ENCODE measurements at regions not wholly inside any gene's neighbourhood (a gene's known extent, or its start where the extent isn't known, plus 50 kb on each side); places are given as distances from the start of the nearest gene placed in this dataset.
"Not testable (repeated sequence)": the region's sequence is repeated elsewhere in the genome, so short reads cannot be mapped to it uniquely, and the experiment has no call there.

DNA sequence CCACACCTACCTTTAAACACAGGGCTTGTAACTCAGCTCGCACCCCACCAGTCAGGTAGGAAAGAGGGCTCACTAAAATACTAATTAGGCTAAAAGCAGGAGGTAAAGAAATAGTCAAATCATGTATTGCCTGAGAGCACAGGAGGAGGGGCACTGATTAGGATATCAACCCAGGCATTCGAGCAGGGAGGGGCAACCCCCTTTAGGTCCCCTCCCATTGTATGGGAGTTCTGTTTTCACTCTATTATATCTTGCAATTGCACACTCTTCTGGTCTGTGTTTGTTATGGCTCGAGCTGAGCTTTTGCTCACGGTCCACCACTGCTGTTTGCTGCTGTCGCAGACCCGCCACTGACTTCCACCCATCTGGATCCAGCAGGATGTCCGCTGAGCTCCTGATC, 657.2 kb downstream of the PRIM2 start:
- Histone ChIP-seq H3K27me3 (ENCODE audit: control insufficient read depth in 1 of 2, insufficient read depth in 2 of 2, low read length in 2 of 2) (no peaks in the 10 kb centered on the region), H3K4me3 (ENCODE audit: low read depth in 1 of 2, low read length in 2 of 2) (no peak overlapping the region), H3K36me3 (ENCODE audit: control insufficient read depth in 2 of 2, insufficient read depth in 2 of 2, low read length in 1 of 2) (no peaks in the 10 kb centered on the region), H3K4me1 (ENCODE audit: control insufficient read depth in 2 of 2, insufficient read depth in 2 of 2, low read length in 1 of 2) (no peaks in the 10 kb centered on the region), H3K9me3 (ENCODE audit: control insufficient read depth in 2 of 2, insufficient read depth in 1 of 2, low read depth in 1 of 2, low read length in 1 of 2) (no peaks in the 10 kb centered on the region), H3K27ac (ENCODE audit: low read depth in 2 of 2, low read length in 1 of 2) (no peak overlapping the region)
- 86 to 89% methylated on average over 7 of the region's 7 CpGs for WGBS, 2 donors

DNA sequence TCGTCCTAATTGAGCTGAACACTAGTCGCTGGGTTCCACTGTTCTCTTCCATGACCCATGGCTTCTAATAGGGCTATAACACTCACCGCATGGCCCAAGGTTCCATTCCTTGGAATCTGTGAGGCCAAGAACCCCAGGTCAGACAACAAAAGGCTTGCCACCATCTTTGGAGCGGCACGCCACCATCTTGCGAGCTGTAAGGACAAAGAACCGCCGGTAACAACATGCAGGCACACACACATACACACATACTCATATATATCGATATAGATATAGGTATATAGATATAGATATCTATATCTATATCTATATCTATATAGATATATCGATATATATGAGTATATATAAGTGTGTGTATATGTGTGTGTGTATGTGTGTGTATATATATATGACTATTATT, 657.7 kb downstream of the PRIM2 start:
- not testable (repeated sequence) for H3K27me3 ChIP-seq (ENCODE audit: control insufficient read depth in 1 of 2, insufficient read depth in 2 of 2, low read length in 2 of 2); H3K4me3 ChIP-seq (ENCODE audit: low read depth in 1 of 2, low read length in 2 of 2); H3K27ac ChIP-seq (ENCODE audit: low read depth in 2 of 2, low read length in 1 of 2); H3K9me3 ChIP-seq (ENCODE audit: control insufficient read depth in 2 of 2, insufficient read depth in 1 of 2, low read depth in 1 of 2, low read length in 1 of 2); H3K4me1 ChIP-seq (ENCODE audit: control insufficient read depth in 2 of 2, insufficient read depth in 2 of 2, low read length in 1 of 2); H3K36me3 ChIP-seq (ENCODE audit: control insufficient read depth in 2 of 2, insufficient read depth in 2 of 2, low read length in 1 of 2)
- WGBS, 2 donors: 93 to 95% methylated on average over 10 of the region's 10 CpGs

DNA sequence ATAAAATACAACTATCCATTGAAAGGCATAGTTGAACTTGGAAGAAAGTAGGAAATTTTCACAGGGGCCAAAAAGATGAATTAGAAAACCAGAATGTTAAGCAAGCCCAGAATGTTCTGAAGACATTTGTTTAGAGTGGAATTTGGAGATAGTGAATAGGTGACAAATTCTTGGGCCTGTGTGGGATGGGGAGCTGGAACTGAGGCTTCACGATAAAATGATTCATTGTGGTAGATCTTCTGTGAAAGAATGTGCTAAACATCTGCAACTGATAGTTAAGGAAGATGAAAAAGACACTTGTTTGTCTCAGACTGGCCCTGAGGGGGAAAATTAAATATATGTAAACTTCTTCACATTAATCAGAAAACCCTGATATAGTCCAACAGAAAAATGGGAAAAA, 658.9 kb downstream of the PRIM2 start:
- not testable (repeated sequence) for H3K27me3 ChIP-seq (ENCODE audit: control insufficient read depth in 1 of 2, insufficient read depth in 2 of 2, low read length in 2 of 2)

DNA sequence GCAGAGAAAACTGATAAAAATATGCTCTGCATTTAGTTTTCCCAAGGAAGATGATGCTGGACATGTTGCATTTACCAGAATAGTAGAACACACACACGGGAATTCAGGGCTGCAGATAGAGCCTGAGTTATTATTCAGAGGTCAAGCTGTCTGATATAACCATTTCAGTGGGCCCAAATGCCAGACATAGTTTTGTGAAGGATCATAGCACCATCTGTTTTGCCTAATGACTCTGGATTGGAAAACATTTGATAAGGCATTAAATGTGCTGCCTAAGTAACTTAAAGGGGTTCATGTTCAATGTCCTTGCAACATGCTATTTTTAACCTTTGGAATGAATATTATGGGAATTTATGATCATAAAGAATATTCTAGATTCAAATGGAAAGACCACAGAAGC, 666.2 kb downstream of the PRIM2 start:
- H3K36me3 ChIP-seq (ENCODE audit: control insufficient read depth in 2 of 2, insufficient read depth in 2 of 2, low read length in 1 of 2); H3K4me3 ChIP-seq (ENCODE audit: low read depth in 1 of 2, low read length in 2 of 2); H3K4me1 ChIP-seq (ENCODE audit: control insufficient read depth in 2 of 2, insufficient read depth in 2 of 2, low read length in 1 of 2); H3K27ac ChIP-seq (ENCODE audit: low read depth in 2 of 2, low read length in 1 of 2); H3K9me3 ChIP-seq (ENCODE audit: control insufficient read depth in 2 of 2, insufficient read depth in 1 of 2, low read depth in 1 of 2, low read length in 1 of 2); H3K27me3 ChIP-seq (ENCODE audit: control insufficient read depth in 1 of 2, insufficient read depth in 2 of 2, low read length in 2 of 2): not testable (repeated sequence)
- WGBS, 2 donors: 26 to 55% methylated on average over 1 of the region's 1 CpG

More for the DNA sequence above, 658.9 kb downstream of the PRIM2 start:
- H3K9me3 ChIP-seq (ENCODE audit: control insufficient read depth in 2 of 2, insufficient read depth in 1 of 2, low read depth in 1 of 2, low read length in 1 of 2); H3K36me3 ChIP-seq (ENCODE audit: control insufficient read depth in 2 of 2, insufficient read depth in 2 of 2, low read length in 1 of 2); H3K27ac ChIP-seq (ENCODE audit: low read depth in 2 of 2, low read length in 1 of 2); H3K4me3 ChIP-seq (ENCODE audit: low read depth in 1 of 2, low read length in 2 of 2); H3K4me1 ChIP-seq (ENCODE audit: control insufficient read depth in 2 of 2, insufficient read depth in 2 of 2, low read length in 1 of 2): not testable (repeated sequence)
- WGBS, 2 donors: 56 to 60% methylated on average over 1 of the region's 1 CpG

DNA sequence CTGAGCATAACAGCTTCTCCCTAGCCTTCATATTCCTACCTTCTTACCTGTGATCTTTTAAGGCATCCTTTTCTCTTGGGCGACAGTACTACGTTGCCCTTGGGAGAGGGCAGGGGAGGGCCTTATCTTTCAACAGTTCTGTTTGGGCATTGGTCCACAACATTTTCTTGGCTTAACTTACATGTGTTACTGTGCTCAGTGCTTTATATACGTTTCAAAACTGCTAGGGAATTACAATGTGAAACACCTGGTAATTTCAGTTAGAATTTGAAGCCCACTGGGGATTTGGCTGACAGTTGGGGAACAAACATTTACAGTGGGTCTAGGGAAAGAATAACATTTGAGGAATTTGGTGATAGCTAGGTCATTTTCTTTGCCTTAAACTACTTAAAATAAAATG, 667.1 kb downstream of the PRIM2 start:
- H3K9me3 ChIP-seq (ENCODE audit: control insufficient read depth in 2 of 2, insufficient read depth in 1 of 2, low read depth in 1 of 2, low read length in 1 of 2); H3K4me3 ChIP-seq (ENCODE audit: low read depth in 1 of 2, low read length in 2 of 2); H3K36me3 ChIP-seq (ENCODE audit: control insufficient read depth in 2 of 2, insufficient read depth in 2 of 2, low read length in 1 of 2); H3K4me1 ChIP-seq (ENCODE audit: control insufficient read depth in 2 of 2, insufficient read depth in 2 of 2, low read length in 1 of 2); H3K27me3 ChIP-seq (ENCODE audit: control insufficient read depth in 1 of 2, insufficient read depth in 2 of 2, low read length in 2 of 2); H3K27ac ChIP-seq (ENCODE audit: low read depth in 2 of 2, low read length in 1 of 2): not testable (repeated sequence)
- 51 to 52% methylated on average over 3 of the region's 3 CpGs for WGBS, 2 donors

DNA sequence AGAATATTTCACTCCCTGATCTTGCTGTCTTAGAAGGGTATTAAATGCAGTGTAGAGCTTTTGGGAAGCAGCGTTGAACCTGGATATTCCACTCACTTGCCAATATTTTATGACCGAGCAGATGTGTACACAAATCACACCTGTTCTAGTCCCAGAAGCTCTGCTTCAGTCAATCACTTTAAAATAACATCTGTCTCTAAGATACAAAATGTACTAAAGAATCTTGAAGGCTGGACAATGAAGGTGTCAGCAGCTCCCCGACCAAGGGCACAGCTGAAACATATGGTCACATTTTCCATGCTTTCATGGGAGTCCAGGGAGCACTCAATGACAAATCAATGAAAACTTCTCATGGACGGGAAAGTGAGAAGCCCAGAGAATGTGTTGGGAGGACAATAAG, 668.3 kb downstream of the PRIM2 start:
- not testable (repeated sequence) for H3K4me3 ChIP-seq (ENCODE audit: low read depth in 1 of 2, low read length in 2 of 2); H3K27me3 ChIP-seq (ENCODE audit: control insufficient read depth in 1 of 2, insufficient read depth in 2 of 2, low read length in 2 of 2); H3K9me3 ChIP-seq (ENCODE audit: control insufficient read depth in 2 of 2, insufficient read depth in 1 of 2, low read depth in 1 of 2, low read length in 1 of 2); H3K36me3 ChIP-seq (ENCODE audit: control insufficient read depth in 2 of 2, insufficient read depth in 2 of 2, low read length in 1 of 2); H3K4me1 ChIP-seq (ENCODE audit: control insufficient read depth in 2 of 2, insufficient read depth in 2 of 2, low read length in 1 of 2); H3K27ac ChIP-seq (ENCODE audit: low read depth in 2 of 2, low read length in 1 of 2)
- 47 to 56% methylated on average over 4 of the region's 4 CpGs for WGBS, 2 donors

DNA sequence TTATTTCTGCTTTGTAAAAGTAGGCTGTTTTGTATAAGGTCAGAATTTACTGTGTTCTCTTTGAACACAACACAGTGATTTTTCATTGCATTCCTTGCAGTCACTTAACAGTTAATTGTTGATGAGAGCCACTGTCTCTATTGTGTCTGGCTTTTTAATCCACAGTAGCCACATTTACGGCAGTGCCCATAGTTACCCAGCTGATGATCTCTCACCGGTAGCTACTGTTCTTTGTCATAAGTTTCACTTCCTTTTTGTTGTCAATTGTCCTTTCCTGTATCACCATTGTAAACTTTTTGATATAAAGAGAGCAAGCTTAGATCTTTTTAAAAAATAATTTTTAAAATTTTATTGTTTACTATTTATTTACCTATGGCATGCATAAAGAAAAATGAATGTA, 669.2 kb downstream of the PRIM2 start:
- H3K27ac ChIP-seq (ENCODE audit: low read depth in 2 of 2, low read length in 1 of 2); H3K36me3 ChIP-seq (ENCODE audit: control insufficient read depth in 2 of 2, insufficient read depth in 2 of 2, low read length in 1 of 2): not testable (repeated sequence)
- 20 to 27% methylated on average over 2 of the region's 2 CpGs for WGBS, 2 donors

DNA sequence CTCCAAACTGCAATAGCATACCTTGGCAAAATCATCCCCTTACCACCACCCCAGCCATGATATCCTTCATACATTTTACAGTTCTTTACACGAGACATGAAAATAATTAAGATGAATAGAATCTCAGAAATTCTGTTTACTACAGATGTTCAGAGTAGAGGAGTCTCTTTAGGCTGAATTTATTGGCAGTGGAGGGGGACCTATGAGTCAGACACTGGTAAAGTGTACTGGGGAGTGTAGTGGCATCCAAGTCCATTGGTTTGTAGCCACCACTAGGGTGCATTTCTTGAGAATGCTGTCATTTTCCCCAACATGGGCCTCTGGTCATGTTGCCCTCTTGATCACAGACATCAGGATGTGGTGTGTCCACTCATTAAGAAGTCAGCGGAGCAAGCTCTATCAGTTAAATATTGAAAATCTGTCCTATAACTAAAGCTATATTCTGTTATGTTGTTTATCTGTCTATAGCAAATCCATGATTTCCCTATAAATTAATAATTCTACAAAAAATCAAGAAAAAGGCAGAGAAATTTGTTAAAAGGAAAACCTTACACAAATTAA, 672.2 kb downstream of the PRIM2 start:
- H3K27ac ChIP-seq (ENCODE audit: low read depth in 2 of 2, low read length in 1 of 2); H3K27me3 ChIP-seq (ENCODE audit: control insufficient read depth in 1 of 2, insufficient read depth in 2 of 2, low read length in 2 of 2); H3K36me3 ChIP-seq (ENCODE audit: control insufficient read depth in 2 of 2, insufficient read depth in 2 of 2, low read length in 1 of 2); H3K4me1 ChIP-seq (ENCODE audit: control insufficient read depth in 2 of 2, insufficient read depth in 2 of 2, low read length in 1 of 2); H3K4me3 ChIP-seq (ENCODE audit: low read depth in 1 of 2, low read length in 2 of 2); H3K9me3 ChIP-seq (ENCODE audit: control insufficient read depth in 2 of 2, insufficient read depth in 1 of 2, low read depth in 1 of 2, low read length in 1 of 2): not testable (repeated sequence)
- WGBS, 2 donors: 49 to 69% methylated on average over 2 of the region's 2 CpGs

More for the DNA sequence above, 669.2 kb downstream of the PRIM2 start:
- not testable (repeated sequence) for H3K4me3 ChIP-seq (ENCODE audit: low read depth in 1 of 2, low read length in 2 of 2); H3K4me1 ChIP-seq (ENCODE audit: control insufficient read depth in 2 of 2, insufficient read depth in 2 of 2, low read length in 1 of 2); H3K9me3 ChIP-seq (ENCODE audit: control insufficient read depth in 2 of 2, insufficient read depth in 1 of 2, low read depth in 1 of 2, low read length in 1 of 2); H3K27me3 ChIP-seq (ENCODE audit: control insufficient read depth in 1 of 2, insufficient read depth in 2 of 2, low read length in 2 of 2)

DNA sequence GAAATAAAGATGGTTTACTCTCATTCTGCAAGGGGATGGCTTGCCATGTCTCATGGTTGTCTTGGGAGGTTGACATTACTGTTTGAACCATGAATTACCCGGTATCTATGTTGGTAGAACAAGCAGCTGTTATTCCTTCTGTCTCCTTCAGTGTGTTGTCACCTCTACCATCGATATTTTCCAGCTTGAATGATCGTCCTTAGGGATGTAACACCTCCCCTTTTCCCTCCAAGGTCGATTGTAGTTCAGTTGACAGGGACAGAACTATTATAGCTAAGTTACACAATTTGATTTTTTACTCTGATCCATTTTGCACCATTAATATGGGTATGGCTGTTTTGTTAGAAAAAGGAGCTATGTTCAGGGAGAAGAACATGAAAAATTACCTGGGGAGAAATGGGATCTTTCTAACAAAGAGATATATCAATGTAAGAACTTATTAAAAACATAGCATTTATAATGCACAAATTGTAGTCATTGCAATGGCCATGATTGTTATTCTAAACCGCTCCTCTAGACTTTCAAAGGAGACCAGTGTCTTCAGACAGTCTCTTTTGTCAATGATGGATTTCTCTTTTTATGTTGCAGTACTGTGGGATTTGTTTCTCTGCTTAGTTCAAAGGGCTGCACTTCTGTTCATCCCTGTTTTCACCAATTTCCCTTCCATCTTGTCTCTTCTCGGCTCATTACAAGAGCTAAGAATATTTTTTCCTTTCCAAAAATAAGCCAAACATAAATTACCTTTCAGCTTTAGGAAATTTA, 681.6 kb downstream of the PRIM2 start:
- not testable (repeated sequence) for H3K4me1 ChIP-seq (ENCODE audit: control insufficient read depth in 2 of 2, insufficient read depth in 2 of 2, low read length in 1 of 2); H3K9me3 ChIP-seq (ENCODE audit: control insufficient read depth in 2 of 2, insufficient read depth in 1 of 2, low read depth in 1 of 2, low read length in 1 of 2); H3K27me3 ChIP-seq (ENCODE audit: control insufficient read depth in 1 of 2, insufficient read depth in 2 of 2, low read length in 2 of 2); H3K36me3 ChIP-seq (ENCODE audit: control insufficient read depth in 2 of 2, insufficient read depth in 2 of 2, low read length in 1 of 2); H3K4me3 ChIP-seq (ENCODE audit: low read depth in 1 of 2, low read length in 2 of 2); H3K27ac ChIP-seq (ENCODE audit: low read depth in 2 of 2, low read length in 1 of 2)
- 53 to 57% methylated on average over 6 of the region's 6 CpGs for WGBS, 2 donors

DNA sequence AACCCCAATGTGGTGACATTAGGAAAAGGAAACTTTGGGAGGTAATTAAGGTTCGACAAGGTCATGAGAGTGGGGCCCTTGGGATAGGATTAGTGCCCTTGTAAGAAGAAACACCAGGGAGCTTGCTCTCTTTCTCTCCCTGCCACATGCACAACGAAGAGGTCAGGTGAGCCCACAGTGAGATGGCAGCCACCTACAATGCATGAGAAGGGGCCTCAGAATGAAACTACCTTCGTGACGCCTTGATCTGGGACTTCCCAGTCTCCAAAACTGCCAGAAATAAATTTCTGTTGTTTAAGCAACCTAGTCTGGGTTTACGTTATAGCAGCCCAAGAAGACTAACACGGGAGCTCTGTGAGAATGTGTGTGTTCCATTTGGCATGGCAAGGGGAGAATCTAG, 682.8 kb downstream of the PRIM2 start:
- H3K27ac ChIP-seq (ENCODE audit: low read depth in 2 of 2, low read length in 1 of 2); H3K27me3 ChIP-seq (ENCODE audit: control insufficient read depth in 1 of 2, insufficient read depth in 2 of 2, low read length in 2 of 2); H3K36me3 ChIP-seq (ENCODE audit: control insufficient read depth in 2 of 2, insufficient read depth in 2 of 2, low read length in 1 of 2); H3K4me3 ChIP-seq (ENCODE audit: low read depth in 1 of 2, low read length in 2 of 2); H3K4me1 ChIP-seq (ENCODE audit: control insufficient read depth in 2 of 2, insufficient read depth in 2 of 2, low read length in 1 of 2); H3K9me3 ChIP-seq (ENCODE audit: control insufficient read depth in 2 of 2, insufficient read depth in 1 of 2, low read depth in 1 of 2, low read length in 1 of 2): not testable (repeated sequence)
- 64 to 66% methylated on average over 5 of the region's 6 CpGs for WGBS, 2 donors
